ENCODE measurements at regions not wholly inside any gene's neighbourhood (a gene's known extent, or its start where the extent isn't known, plus 50 kb on each side); places are given as distances from the start of the nearest gene placed in this dataset.

DNA sequence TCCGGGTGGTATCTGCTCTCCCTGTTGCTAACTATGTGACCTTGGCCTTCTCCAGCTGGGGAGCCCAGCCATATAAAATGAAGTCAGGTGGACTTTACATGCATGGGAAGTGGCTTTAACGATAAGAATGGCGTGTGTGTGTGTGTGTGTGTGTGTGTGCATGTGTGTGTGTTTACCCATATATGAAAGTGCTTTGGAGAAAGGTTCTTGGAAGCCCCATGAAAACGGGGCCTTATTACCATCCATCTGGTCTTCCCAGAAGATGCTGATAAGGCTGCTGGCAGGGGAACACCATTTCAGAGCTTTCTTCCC lies 94.8 kb downstream of the LRRC74A start:
- TF ChIP-seq POLR2A (IDR thresholded peaks at IDR 0.05) (no peak), POLR2AphosphoS5 (IDR thresholded peaks at IDR 0.05) (no peak), EP300 (IDR thresholded peaks at IDR 0.05) (no peak)
- TF ChIP-seq, protein P1, sequence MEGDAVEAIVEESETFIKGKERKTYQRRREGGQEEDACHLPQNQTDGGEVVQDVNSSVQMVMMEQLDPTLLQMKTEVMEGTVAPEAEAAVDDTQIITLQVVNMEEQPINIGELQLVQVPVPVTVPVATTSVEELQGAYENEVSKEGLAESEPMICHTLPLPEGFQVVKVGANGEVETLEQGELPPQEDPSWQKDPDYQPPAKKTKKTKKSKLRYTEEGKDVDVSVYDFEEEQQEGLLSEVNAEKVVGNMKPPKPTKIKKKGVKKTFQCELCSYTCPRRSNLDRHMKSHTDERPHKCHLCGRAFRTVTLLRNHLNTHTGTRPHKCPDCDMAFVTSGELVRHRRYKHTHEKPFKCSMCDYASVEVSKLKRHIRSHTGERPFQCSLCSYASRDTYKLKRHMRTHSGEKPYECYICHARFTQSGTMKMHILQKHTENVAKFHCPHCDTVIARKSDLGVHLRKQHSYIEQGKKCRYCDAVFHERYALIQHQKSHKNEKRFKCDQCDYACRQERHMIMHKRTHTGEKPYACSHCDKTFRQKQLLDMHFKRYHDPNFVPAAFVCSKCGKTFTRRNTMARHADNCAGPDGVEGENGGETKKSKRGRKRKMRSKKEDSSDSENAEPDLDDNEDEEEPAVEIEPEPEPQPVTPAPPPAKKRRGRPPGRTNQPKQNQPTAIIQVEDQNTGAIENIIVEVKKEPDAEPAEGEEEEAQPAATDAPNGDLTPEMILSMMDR (IDR thresholded peaks at IDR 0.05) = no peak
